GM12892 (cell line): ENCODE measurements at regions not wholly inside any gene's neighbourhood (a gene's known extent, or its start where the extent isn't known, plus 50 kb on each side); places are given as distances from the start of the nearest gene placed in this dataset.
"Not testable (repeated sequence)": the region's sequence is repeated elsewhere in the genome, so short reads cannot be mapped to it uniquely, and the experiment has no call there.

ENCODE experiments used
- POLR2A ChIP-seq: IDR thresholded peaks from 2 replicates; pipeline ENCODE4 v1.6.1; 2011; ENCODE audit warnings: low read depth, low read length, control low read depth
- TAF1 ChIP-seq: IDR thresholded peaks from 2 replicates; pipeline ENCODE4 v1.6.1; 2011; ENCODE audit warnings: low read depth, mild to moderate bottlenecking, control low read depth, low read length, borderline replicate concordance

- TF ChIP-seq TAF1, POLR2A: not testable (repeated sequence)
Observed at GRCh38 chr17:46440665-46441064, 71.6 kb upstream of the LRRC37A2 start.
